ENCODE measurements at regions not wholly inside any gene's neighbourhood (a gene's known extent, or its start where the extent isn't known, plus 50 kb on each side); places are given as distances from the start of the nearest gene placed in this dataset.
"Not testable (repeated sequence)": the region's sequence is repeated elsewhere in the genome, so short reads cannot be mapped to it uniquely, and the experiment has no call there.

GRCh38 chr4:3880615-3881120 lies 114.5 kb downstream of the ADRA2C start:
- H3K4me1 ChIP-seq, result no peaks in the 10 kb centered on the region
- peaks cover 0 to 5% of the 10 kb centered on the region in 2 donors for H3K27me3 ChIP-seq
- H3K4me3 ChIP-seq, result no peak overlapping the region
- TF ChIP-seq CTCF (IDR thresholded peaks at IDR 0.05), result peak; percentile 59 to 69 (median 67)
- TF ChIP-seq POLR2A (IDR thresholded peaks at IDR 0.05), result no peak
- H3K27ac ChIP-seq, result no peak overlapping the region
- ATAC-seq (peak; percentile 97 to 99 (median 99)), DNase-seq (peak; percentile 74 to 77 (median 76))
- no peaks in the 10 kb centered on the region for H3K36me3 ChIP-seq
- no peaks in the 10 kb centered on the region for H3K9me3 ChIP-seq
- 2% methylated on average over 18 of the region's 18 CpGs for WGBS (ENCODE audit: insufficient coverage, low coverage, low lambda C conversion rate, missing lambda C conversion rate)
- intact Hi-C loops (cut with DNase I), result no loop called here

GRCh38 chr4:3882316-3882885 lies 116.2 kb downstream of the ADRA2C start:
- H3K27me3 ChIP-seq; H3K4me3 ChIP-seq; DNase-seq; ATAC-seq; H3K9me3 ChIP-seq; H3K36me3 ChIP-seq; intact Hi-C loops (cut with DNase I); H3K27ac ChIP-seq; H3K4me1 ChIP-seq: not testable (repeated sequence)
- 58% methylated on average over 8 of the region's 12 CpGs for WGBS (ENCODE audit: insufficient coverage, low coverage, low lambda C conversion rate, missing lambda C conversion rate)

- H3K36me3 ChIP-seq; H3K27me3 ChIP-seq; H3K4me3 ChIP-seq; ATAC-seq; H3K4me1 ChIP-seq; intact Hi-C loops (cut with DNase I); H3K9me3 ChIP-seq; DNase-seq; H3K27ac ChIP-seq: not testable (repeated sequence)
- WGBS (ENCODE audit: insufficient coverage, low coverage, low lambda C conversion rate, missing lambda C conversion rate), result 16% methylated on average over 3 of the region's 5 CpGs
Observed at GRCh38 chr4:3884261-3884660, 118.1 kb downstream of the ADRA2C start.

DNA sequence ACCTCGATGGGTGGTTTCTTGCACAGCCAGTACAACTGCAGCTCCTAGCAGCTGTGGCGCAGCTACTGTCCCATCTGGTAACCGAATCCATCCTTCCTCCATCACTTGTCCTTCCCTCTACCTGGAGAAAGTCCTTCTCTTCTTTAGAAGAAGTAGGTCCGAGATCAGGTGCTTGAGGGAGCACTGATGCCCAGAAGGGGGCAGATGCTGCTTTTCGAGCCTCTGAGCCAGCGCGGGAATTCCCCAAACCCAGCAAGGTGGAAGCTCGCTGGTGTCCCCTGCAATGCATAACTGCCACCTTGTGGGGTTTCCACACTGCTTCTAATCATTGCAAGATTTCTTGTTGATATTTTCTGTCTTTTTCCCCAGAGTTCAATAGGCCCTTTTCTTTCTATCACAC lies 127.4 kb downstream of the ADRA2C start:
- DNase-seq; H3K4me1 ChIP-seq; ATAC-seq; H3K4me3 ChIP-seq; H3K36me3 ChIP-seq; H3K27ac ChIP-seq; intact Hi-C loops (cut with DNase I); H3K9me3 ChIP-seq; H3K27me3 ChIP-seq: not testable (repeated sequence)
- TF ChIP-seq CTCF (IDR thresholded peaks at IDR 0.05), result peak in 1 of 4 donors; percentile 7
- 3% methylated on average over 6 of the region's 8 CpGs for WGBS (ENCODE audit: insufficient coverage, low coverage, low lambda C conversion rate, missing lambda C conversion rate)

DNA sequence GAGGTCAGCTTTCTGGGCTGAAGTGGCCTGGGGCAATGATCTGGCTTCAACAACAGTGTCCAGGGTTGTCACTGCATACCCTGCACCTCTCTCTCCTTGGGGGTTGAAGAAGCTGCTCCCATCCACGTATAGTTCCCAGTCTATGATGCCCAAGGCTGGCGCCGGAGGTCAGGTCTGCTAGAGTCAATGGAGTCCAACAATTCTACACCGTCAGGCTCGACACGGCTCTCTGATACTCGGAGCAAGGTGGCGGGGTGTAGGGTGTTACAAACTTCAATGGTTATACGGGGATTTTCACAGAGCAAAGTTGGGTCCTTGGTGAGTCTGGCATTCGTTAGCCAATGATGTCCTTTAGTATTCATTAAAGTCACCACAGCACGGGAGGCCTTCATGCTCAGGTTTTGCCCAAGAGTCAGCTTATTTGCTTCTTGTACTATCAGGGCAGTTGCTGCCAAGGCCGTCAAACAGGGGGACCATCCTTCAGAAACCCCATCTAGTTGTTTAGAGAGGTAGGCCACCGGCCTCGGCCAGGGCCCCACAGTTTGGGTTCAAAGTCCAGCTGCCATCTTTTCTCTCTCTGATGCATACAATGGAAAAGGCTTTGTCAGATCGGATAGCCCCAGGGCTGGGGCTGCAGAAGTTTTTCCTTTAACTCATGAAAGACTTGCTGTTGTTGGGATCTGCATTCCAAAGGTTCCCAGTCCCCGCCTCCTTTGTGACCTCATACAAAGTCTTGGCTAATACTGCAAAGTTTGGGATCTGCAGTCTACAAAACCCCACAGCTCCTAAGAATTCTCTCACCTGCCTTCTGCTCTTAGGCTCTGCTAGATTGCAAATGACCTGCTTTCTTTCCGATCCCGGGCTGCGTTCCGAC lies 128.1 kb downstream of the ADRA2C start:
- H3K27me3 ChIP-seq; H3K4me3 ChIP-seq; H3K9me3 ChIP-seq; H3K27ac ChIP-seq; DNase-seq; H3K4me1 ChIP-seq; H3K36me3 ChIP-seq; intact Hi-C loops (cut with DNase I); ATAC-seq: not testable (repeated sequence)
- 59% methylated on average over 7 of the region's 20 CpGs for WGBS (ENCODE audit: insufficient coverage, low coverage, low lambda C conversion rate, missing lambda C conversion rate)

GRCh38 chr4:3896441-3896840 lies 130.3 kb downstream of the ADRA2C start:
- no peaks in the 10 kb centered on the region for H3K27me3 ChIP-seq
- 54% methylated on average over 6 of the region's 6 CpGs for WGBS (ENCODE audit: insufficient coverage, low coverage, low lambda C conversion rate, missing lambda C conversion rate)
- DNase-seq (no peak), ATAC-seq (no peak)
- no peaks in the 10 kb centered on the region for H3K36me3 ChIP-seq
- no peaks in the 10 kb centered on the region for H3K4me1 ChIP-seq
- no peak overlapping the region for H3K4me3 ChIP-seq
- no peak overlapping the region for H3K27ac ChIP-seq
- intact Hi-C loops (cut with DNase I), result no loop called here
- TF ChIP-seq POLR2A (IDR thresholded peaks at IDR 0.05) (no peak), CTCF (IDR thresholded peaks at IDR 0.05) (no peak)
- H3K9me3 ChIP-seq, result no peaks in the 10 kb centered on the region

DNA sequence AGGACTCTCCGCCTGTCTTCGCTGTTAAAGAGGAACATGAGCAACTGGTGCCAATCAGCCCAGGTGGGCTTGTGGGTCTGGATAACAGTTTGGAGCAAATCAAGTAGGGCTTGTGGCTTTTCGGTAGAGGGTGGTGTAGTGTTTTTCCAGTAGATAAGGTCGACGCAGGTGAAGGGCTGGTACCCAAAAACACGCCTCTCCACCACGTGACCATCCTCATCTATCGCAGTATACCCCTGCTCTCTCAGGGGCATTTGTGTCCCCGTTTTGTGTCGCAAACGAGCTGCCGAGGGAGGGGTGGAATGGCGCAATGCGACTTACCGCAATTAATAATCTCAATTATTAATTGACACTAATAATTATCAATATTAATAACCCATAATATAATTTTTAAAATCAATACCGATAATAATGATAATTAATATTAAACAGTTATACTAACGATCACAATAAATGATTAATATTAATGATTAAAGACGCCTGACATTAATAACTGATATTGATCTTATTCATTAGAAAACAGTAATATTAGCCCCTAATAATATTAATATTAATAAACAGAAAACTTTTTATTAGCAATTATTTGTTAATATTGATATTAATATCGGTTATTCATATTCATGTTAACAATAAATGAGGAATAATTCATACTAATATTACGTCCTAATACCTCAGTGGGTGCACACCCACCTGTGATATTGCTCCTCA lies 130.8 kb downstream of the ADRA2C start:
- H3K4me3 ChIP-seq; H3K36me3 ChIP-seq; DNase-seq; intact Hi-C loops (cut with DNase I); H3K27ac ChIP-seq; H3K4me1 ChIP-seq; H3K9me3 ChIP-seq; H3K27me3 ChIP-seq; ATAC-seq: not testable (repeated sequence)
- WGBS (ENCODE audit: insufficient coverage, low coverage, low lambda C conversion rate, missing lambda C conversion rate), result 58% methylated on average over 17 of the region's 20 CpGs

Data from right lobe of liver (tissue), 6 donors.